KMS-11 (cell line): ENCODE measurements at regions not wholly inside any gene's neighbourhood (a gene's known extent, or its start where the extent isn't known, plus 50 kb on each side); places are given as distances from the start of the nearest gene placed in this dataset.
"Not testable (repeated sequence)": the region's sequence is repeated elsewhere in the genome, so short reads cannot be mapped to it uniquely, and the experiment has no call there.

Experiments used
- H2AFZ ChIP-seq: fragments of 200-600 bp; sonication (generic); 2 replicates; pipeline ENCODE4 v1.6.1; 2016; ENCODE audit warnings: antibody characterized with exemption, mixed run types, low read depth
- H3K27ac ChIP-seq: fragments of 200-600 bp; sonication (generic); 2 replicates; pipeline ENCODE4 v1.6.1; 2016; ENCODE audit warnings: mild to moderate bottlenecking, mixed run types
- H3K27me3 ChIP-seq: fragments of 200-600 bp; sonication (generic); 2 replicates; pipeline ENCODE4 v1.6.1; 2017; ENCODE audit warnings: mild to moderate bottlenecking, low read depth, mixed run types, moderate library complexity; ENCODE audit not compliant: insufficient read depth
- H3K36me3 ChIP-seq: fragments of 200-600 bp; sonication (generic); 2 replicates; pipeline ENCODE4 v1.6.1; 2017; ENCODE audit warnings: mild to moderate bottlenecking, mixed run types; ENCODE audit not compliant: insufficient read depth
- H3K4me1 ChIP-seq: fragments of 200-600 bp; sonication (generic); 2 replicates; pipeline ENCODE4 v1.6.1; 2016; ENCODE audit warnings: mild to moderate bottlenecking, low read depth, mixed run types; ENCODE audit not compliant: poor library complexity, severe bottlenecking
- H3K4me2 ChIP-seq: fragments of 200-600 bp; sonication (generic); 2 replicates; pipeline ENCODE4 v1.7.0; 2016; ENCODE audit warnings: mild to moderate bottlenecking, mixed run types
- H3K4me3 ChIP-seq: fragments of 200-600 bp; sonication (generic); IDR thresholded peaks from 2 replicates; pipeline ENCODE4 v1.6.1; 2017; ENCODE audit warnings: low read depth, low read length, mixed read lengths; ENCODE audit not compliant: insufficient read depth
- H3K79me2 ChIP-seq: fragments of 200-600 bp; sonication (generic); 2 replicates; pipeline ENCODE4 v1.6.1; 2016; ENCODE audit warnings: low read depth, mixed run types; ENCODE audit not compliant: insufficient read depth
- H3K9ac ChIP-seq: fragments of 200-600 bp; sonication (generic); 2 replicates; pipeline ENCODE4 v1.6.1; 2016; ENCODE audit warnings: mild to moderate bottlenecking, mixed run types
- H4K20me1 ChIP-seq: fragments of 200-600 bp; sonication (generic); 2 replicates; pipeline ENCODE4 v1.6.1; 2016; ENCODE audit warnings: mild to moderate bottlenecking, mixed run types; ENCODE audit not compliant: insufficient read depth
- CTCF ChIP-seq: fragments of 200-600 bp; sonication (generic); conservative IDR thresholded peaks from 2 replicates; pipeline ENCODE4 v1.6.1; 2017; ENCODE audit warnings: low read depth, mild to moderate bottlenecking, antibody characterized with exemption, low read length, moderate library complexity, mixed read lengths

GRCh38 chr1:157301477-157302198 lies 163.4 kb upstream of the ETV3 start:
- TF ChIP-seq CTCF = no peak
- H3K79me2 ChIP-seq = no peaks in the 10 kb centered on the region
- H3K4me2 ChIP-seq = no peak overlapping the region
- no peak overlapping the region for H3K27ac ChIP-seq
- no peaks in the 10 kb centered on the region for H4K20me1 ChIP-seq
- H3K36me3 ChIP-seq = no peaks in the 10 kb centered on the region
- no peak overlapping the region for H3K4me3 ChIP-seq
- no peak overlapping the region for H3K9ac ChIP-seq
- no peaks in the 10 kb centered on the region for H3K4me1 ChIP-seq
- H2AFZ ChIP-seq = no peak overlapping the region
- no peaks in the 10 kb centered on the region for H3K27me3 ChIP-seq

GRCh38 chr1:157294387-157295145 lies 156.4 kb upstream of the ETV3 start:
- H3K27me3 ChIP-seq, H3K27ac ChIP-seq, H3K4me2 ChIP-seq, H3K36me3 ChIP-seq, H4K20me1 ChIP-seq, H3K4me1 ChIP-seq, H2AFZ ChIP-seq, H3K4me3 ChIP-seq, H3K9ac ChIP-seq, H3K79me2 ChIP-seq: not testable (repeated sequence)

- Histone ChIP-seq H3K79me2 (no peaks in the 10 kb centered on the region), H3K4me2 (no peak overlapping the region), H3K4me1 (no peaks in the 10 kb centered on the region), H2AFZ (no peak overlapping the region), H4K20me1 (no peaks in the 10 kb centered on the region), H3K9ac (no peak overlapping the region), H3K27ac (no peak overlapping the region), H3K27me3 (no peaks in the 10 kb centered on the region), H3K4me3 (no peak overlapping the region), H3K36me3 (no peaks in the 10 kb centered on the region)
- no peak for TF ChIP-seq CTCF
Measured at GRCh38 chr1:157292809-157293564, 154.8 kb upstream of the ETV3 start.

GRCh38 chr1:157292302-157292701 lies 154.1 kb upstream of the ETV3 start:
- Histone ChIP-seq H4K20me1 (no peaks in the 10 kb centered on the region), H3K9ac (no peak overlapping the region), H3K27ac (no peak overlapping the region), H3K4me2 (no peak overlapping the region), H3K4me3 (no peak overlapping the region), H2AFZ (no peak overlapping the region), H3K36me3 (no peaks in the 10 kb centered on the region), H3K4me1 (no peaks in the 10 kb centered on the region), H3K27me3 (no peaks in the 10 kb centered on the region), H3K79me2 (no peaks in the 10 kb centered on the region)
- TF ChIP-seq CTCF = no peak
